Testis (tissue), 2 donors: ENCODE measurements at regions not wholly inside any gene's neighbourhood (a gene's known extent, or its start where the extent isn't known, plus 50 kb on each side); places are given as distances from the start of the nearest gene placed in this dataset.
"Not testable (repeated sequence)": the region's sequence is repeated elsewhere in the genome, so short reads cannot be mapped to it uniquely, and the experiment has no call there.

Experiments used
- POLR2A ChIP-seq: fragments of 450-650 bp; IDR thresholded peaks from one replicate; pipeline ENCODE4 v1.6.1; 2017; ENCODE audit warnings: antibody characterized with exemption, mild to moderate bottlenecking, moderate library complexity
- TF ChIP-seq, protein P1 (sequence below), 3 experiments: fragments of 450-650 bp in 2 of 3; fragments of 200-600 bp in 1 of 3; sonication (generic) in 1 of 3; IDR thresholded peaks; one replicate each; pipeline ENCODE4 v1.5.1; 2016 to 2019; ENCODE audit warnings: antibody characterized with exemption in 3 of 3, mild to moderate bottlenecking in 2 of 3, moderate library complexity in 1 of 3

- not testable (repeated sequence) for TF ChIP-seq POLR2A
- TF ChIP-seq, protein P1, sequence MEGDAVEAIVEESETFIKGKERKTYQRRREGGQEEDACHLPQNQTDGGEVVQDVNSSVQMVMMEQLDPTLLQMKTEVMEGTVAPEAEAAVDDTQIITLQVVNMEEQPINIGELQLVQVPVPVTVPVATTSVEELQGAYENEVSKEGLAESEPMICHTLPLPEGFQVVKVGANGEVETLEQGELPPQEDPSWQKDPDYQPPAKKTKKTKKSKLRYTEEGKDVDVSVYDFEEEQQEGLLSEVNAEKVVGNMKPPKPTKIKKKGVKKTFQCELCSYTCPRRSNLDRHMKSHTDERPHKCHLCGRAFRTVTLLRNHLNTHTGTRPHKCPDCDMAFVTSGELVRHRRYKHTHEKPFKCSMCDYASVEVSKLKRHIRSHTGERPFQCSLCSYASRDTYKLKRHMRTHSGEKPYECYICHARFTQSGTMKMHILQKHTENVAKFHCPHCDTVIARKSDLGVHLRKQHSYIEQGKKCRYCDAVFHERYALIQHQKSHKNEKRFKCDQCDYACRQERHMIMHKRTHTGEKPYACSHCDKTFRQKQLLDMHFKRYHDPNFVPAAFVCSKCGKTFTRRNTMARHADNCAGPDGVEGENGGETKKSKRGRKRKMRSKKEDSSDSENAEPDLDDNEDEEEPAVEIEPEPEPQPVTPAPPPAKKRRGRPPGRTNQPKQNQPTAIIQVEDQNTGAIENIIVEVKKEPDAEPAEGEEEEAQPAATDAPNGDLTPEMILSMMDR (IDR thresholded peaks at IDR 0.05), result not testable (repeated sequence)
These were observed 80.6 kb downstream of the OR2B2 start for GRCh38 chr6:27831434-27832081.
